PFSK-1 (cell line): ENCODE measurements at regions not wholly inside any gene's neighbourhood (a gene's known extent, or its start where the extent isn't known, plus 50 kb on each side); places are given as distances from the start of the nearest gene placed in this dataset.

ENCODE experiments used
- POLR2AphosphoS5 ChIP-seq: IDR thresholded peaks from 2 replicates; pipeline ENCODE4 v1.6.1; 2012; ENCODE audit warnings: low read depth, mild to moderate bottlenecking, control low read depth, low read length, moderate library complexity
- SIN3A ChIP-seq: IDR thresholded peaks from 2 replicates; pipeline ENCODE4 v1.6.1; 2012; ENCODE audit warnings: mild to moderate bottlenecking, low read length, moderate library complexity, borderline replicate concordance; ENCODE audit not compliant: insufficient read depth
- TAF1 ChIP-seq: IDR thresholded peaks from 2 replicates; pipeline ENCODE4 v1.6.1; 2012; ENCODE audit warnings: low read length, control low read depth, borderline replicate concordance; ENCODE audit not compliant: insufficient read depth
- TF ChIP-seq, protein P1 (sequence below), 2 experiments: IDR thresholded peaks; 2 replicates each; pipeline versions ENCODE4 v1.6.1 to v1.8.0; 2011 to 2012; ENCODE audit warnings: low read depth in 2 of 2, low read length in 2 of 2, control low read depth in 1 of 2, inconsistent platforms in 1 of 2, mild to moderate bottlenecking in 1 of 2, moderate library complexity in 1 of 2; ENCODE audit not compliant: insufficient read depth in 1 of 2

GRCh38 chr10:121024905-121025584, 173.9 kb downstream of the WDR11 start:
- TF ChIP-seq, protein P1, sequence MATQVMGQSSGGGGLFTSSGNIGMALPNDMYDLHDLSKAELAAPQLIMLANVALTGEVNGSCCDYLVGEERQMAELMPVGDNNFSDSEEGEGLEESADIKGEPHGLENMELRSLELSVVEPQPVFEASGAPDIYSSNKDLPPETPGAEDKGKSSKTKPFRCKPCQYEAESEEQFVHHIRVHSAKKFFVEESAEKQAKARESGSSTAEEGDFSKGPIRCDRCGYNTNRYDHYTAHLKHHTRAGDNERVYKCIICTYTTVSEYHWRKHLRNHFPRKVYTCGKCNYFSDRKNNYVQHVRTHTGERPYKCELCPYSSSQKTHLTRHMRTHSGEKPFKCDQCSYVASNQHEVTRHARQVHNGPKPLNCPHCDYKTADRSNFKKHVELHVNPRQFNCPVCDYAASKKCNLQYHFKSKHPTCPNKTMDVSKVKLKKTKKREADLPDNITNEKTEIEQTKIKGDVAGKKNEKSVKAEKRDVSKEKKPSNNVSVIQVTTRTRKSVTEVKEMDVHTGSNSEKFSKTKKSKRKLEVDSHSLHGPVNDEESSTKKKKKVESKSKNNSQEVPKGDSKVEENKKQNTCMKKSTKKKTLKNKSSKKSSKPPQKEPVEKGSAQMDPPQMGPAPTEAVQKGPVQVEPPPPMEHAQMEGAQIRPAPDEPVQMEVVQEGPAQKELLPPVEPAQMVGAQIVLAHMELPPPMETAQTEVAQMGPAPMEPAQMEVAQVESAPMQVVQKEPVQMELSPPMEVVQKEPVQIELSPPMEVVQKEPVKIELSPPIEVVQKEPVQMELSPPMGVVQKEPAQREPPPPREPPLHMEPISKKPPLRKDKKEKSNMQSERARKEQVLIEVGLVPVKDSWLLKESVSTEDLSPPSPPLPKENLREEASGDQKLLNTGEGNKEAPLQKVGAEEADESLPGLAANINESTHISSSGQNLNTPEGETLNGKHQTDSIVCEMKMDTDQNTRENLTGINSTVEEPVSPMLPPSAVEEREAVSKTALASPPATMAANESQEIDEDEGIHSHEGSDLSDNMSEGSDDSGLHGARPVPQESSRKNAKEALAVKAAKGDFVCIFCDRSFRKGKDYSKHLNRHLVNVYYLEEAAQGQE (IDR thresholded peaks at IDR 0.05; ENCODE audit: insufficient read depth in 1 of 2, low read depth in 2 of 2, low read length in 2 of 2), result peak in 1 of 2 experiments; percentile 66; a peak in 1 of 4 replicates
- TF ChIP-seq POLR2AphosphoS5 (no peak), SIN3A (no peak), TAF1 (no peak)
